ENCODE measurements at regions not wholly inside any gene's neighbourhood (a gene's known extent, or its start where the extent isn't known, plus 50 kb on each side); places are given as distances from the start of the nearest gene placed in this dataset.

GRCh38 chr1:63010913-63011660, 227.2 kb downstream of the ATG4C start:
- TF ChIP-seq, protein P1, sequence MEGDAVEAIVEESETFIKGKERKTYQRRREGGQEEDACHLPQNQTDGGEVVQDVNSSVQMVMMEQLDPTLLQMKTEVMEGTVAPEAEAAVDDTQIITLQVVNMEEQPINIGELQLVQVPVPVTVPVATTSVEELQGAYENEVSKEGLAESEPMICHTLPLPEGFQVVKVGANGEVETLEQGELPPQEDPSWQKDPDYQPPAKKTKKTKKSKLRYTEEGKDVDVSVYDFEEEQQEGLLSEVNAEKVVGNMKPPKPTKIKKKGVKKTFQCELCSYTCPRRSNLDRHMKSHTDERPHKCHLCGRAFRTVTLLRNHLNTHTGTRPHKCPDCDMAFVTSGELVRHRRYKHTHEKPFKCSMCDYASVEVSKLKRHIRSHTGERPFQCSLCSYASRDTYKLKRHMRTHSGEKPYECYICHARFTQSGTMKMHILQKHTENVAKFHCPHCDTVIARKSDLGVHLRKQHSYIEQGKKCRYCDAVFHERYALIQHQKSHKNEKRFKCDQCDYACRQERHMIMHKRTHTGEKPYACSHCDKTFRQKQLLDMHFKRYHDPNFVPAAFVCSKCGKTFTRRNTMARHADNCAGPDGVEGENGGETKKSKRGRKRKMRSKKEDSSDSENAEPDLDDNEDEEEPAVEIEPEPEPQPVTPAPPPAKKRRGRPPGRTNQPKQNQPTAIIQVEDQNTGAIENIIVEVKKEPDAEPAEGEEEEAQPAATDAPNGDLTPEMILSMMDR (IDR thresholded peaks at IDR 0.05): no peak
- no peak for TF ChIP-seq POLR2A (IDR thresholded peaks at IDR 0.05)
